K562 (cell line): ENCODE measurements at regions not wholly inside any gene's neighbourhood (a gene's known extent, or its start where the extent isn't known, plus 50 kb on each side); places are given as distances from the start of the nearest gene placed in this dataset.

Source experiments
- ATAC-seq: fragments of 200-7000 bp; cut with Tn5 transposase; 3 replicates; pipeline ENCODE4 v1.9.1; 2020; ENCODE audit warnings: moderate library complexity
- BruUV-seq: library from RNA; stranded (reverse); fragments of 400-500 nt; replicated peaks from 2 replicates; lab custom pipeline; 2021; lab: Mats Ljungman, UMichigan
- CTCF ChIA-PET: fragments of 300-600 bp; formaldehyde crosslinking; extraction: SDS; loops from one replicate; lab custom pipeline; 2021; ENCODE audit warnings: low intra/inter-chr PET ratio; lab: Yijun Ruan, JAX
- POLR2A ChIA-PET: fragments of 300-600, 350-650 bp; sonication (Branson Sonifier 250); formaldehyde crosslinking; extraction: SDS; loops from one replicate; lab custom pipeline; 2021; ENCODE audit warnings: antibody characterized with exemption, inconsistent platforms; lab: Yijun Ruan, JAX
- DNase-seq, 4 experiments: peaks; one replicate each; pipeline versions ENCODE4 v3.0.0 to v3.0.0-alpha.2; 2011 to 2018; ENCODE audit warnings: low spot score in 3 of 4, mixed read lengths in 3 of 4; ENCODE audit errors: extremely low read depth in 1 of 4
- FAIRE-seq: peaks from 2 replicates; lab custom pipeline; 2011; peaks lifted over from hg19 to GRCh38; lab: Jason Lieb, UNC
- H2AFZ ChIP-seq: 2 replicates; pipeline ENCODE4 v1.6.0; 2011; ENCODE audit warnings: low read depth, low read length, control low read depth, inconsistent platforms
- H3K27ac ChIP-seq: fragments of 200-600 bp; 3 replicates; pipeline ENCODE4 v1.8.0; 2011; ENCODE audit warnings: low read depth, mild to moderate bottlenecking, control low read depth, inconsistent platforms, low read length, moderate library complexity, mixed read lengths; ENCODE audit errors: extremely low read depth
- H3K27me3 ChIP-seq, 2 experiments: fragments of 300-600 bp in 1 of 2; 2 replicates in 1 of 2; 3 replicates in 1 of 2; pipeline versions ENCODE4 v1.6.0 to v1.8.0; 2011; ENCODE audit warnings: inconsistent platforms in 2 of 2, low read length in 2 of 2, mild to moderate bottlenecking in 1 of 2, mixed read lengths in 1 of 2, moderate library complexity in 1 of 2; ENCODE audit not compliant: control insufficient read depth in 2 of 2, insufficient read depth in 2 of 2
- H3K36me3 ChIP-seq: fragments of 300-600 bp; 3 replicates; pipeline ENCODE4 v1.8.0; 2011; ENCODE audit warnings: mild to moderate bottlenecking, low read length, inconsistent platforms; ENCODE audit not compliant: control insufficient read depth, insufficient read depth
- H3K4me1 ChIP-seq, 2 experiments: fragments of 200-600 bp in 1 of 2; replicated peaks in 1 of 2; 2 replicates in 1 of 2; 3 replicates in 1 of 2; pipeline versions ENCODE4 v1.5.1 to v1.8.0; 2011; ENCODE audit warnings: inconsistent platforms in 2 of 2, low read length in 2 of 2, mild to moderate bottlenecking in 1 of 2, mixed read lengths in 1 of 2, moderate library complexity in 1 of 2; ENCODE audit not compliant: control insufficient read depth in 2 of 2, insufficient read depth in 2 of 2
- H3K4me2 ChIP-seq: 2 replicates; pipeline ENCODE4 v1.6.1; 2011; ENCODE audit warnings: low read length, control low read depth, inconsistent platforms, mixed read lengths; ENCODE audit not compliant: insufficient read depth
- H3K4me3 ChIP-seq: fragments of 200-600 bp; sonication (generic), shearing (Covaris generic); 2 replicates; pipeline ENCODE4 v1.5.1; 2016; ENCODE audit warnings: control low read depth, inconsistent platforms
- H3K79me2 ChIP-seq: fragments of 200-600 bp; 3 replicates; pipeline ENCODE4 v1.8.0; 2011; ENCODE audit warnings: low read length, inconsistent platforms; ENCODE audit not compliant: control insufficient read depth, insufficient read depth
- H3K9ac ChIP-seq, 2 experiments: 2 replicates each; pipeline versions ENCODE4 v1.6.0 to v1.6.1; 2011; ENCODE audit warnings: low read depth in 2 of 2, low read length in 2 of 2, control low read depth in 1 of 2, inconsistent platforms in 1 of 2, mild to moderate bottlenecking in 1 of 2, mixed read lengths in 1 of 2; ENCODE audit not compliant: insufficient read depth in 1 of 2
- H3K9me1 ChIP-seq: one replicate; pipeline ENCODE4 v1.6.0; 2011; ENCODE audit warnings: inconsistent platforms, mild to moderate bottlenecking, low read length, moderate library complexity; ENCODE audit not compliant: control insufficient read depth, insufficient read depth
- H3K9me3 ChIP-seq: replicated peaks from 2 replicates; pipeline ENCODE4 v1.5.1; 2011; ENCODE audit warnings: low read depth, low read length, inconsistent platforms; ENCODE audit not compliant: control insufficient read depth, insufficient read depth
- H4K20me1 ChIP-seq: replicated peaks from 2 replicates; pipeline ENCODE4 v1.6.1; 2011; ENCODE audit warnings: low read length, inconsistent platforms, mixed read lengths; ENCODE audit not compliant: control insufficient read depth, insufficient read depth
- L3MBTL2 ChIP-seq: fragments of 450-650 bp; IDR thresholded peaks from 2 replicates; pipeline ENCODE4 v1.6.1; 2016; ENCODE audit warnings: mild to moderate bottlenecking, moderate library complexity
- ZNF778 ChIP-seq: fragments of 450-650 bp; formaldehyde crosslinking; IDR thresholded peaks from 2 replicates; pipeline ENCODE4 v1.4.0; 2020; ENCODE audit warnings: mild to moderate bottlenecking, moderate library complexity
- WGBS: fragments of 100-300 bp; shearing (Covaris generic); methylation state at CpG from one replicate; pipeline ENCODE4 v1.1.6; 2016; ENCODE audit warnings: low coverage, mixed read lengths; ENCODE audit not compliant: insufficient coverage; ENCODE audit errors: missing lambda C conversion rate; 5-methylcytosine and 5-hydroxymethylcytosine counted together
- in situ Hi-C: fragments of 300-500 bp; cut with MboI; formaldehyde crosslinking; loops from 4 replicates; pipeline ENCODE4 v1.15.0; 2018; ENCODE audit warnings: inconsistent platforms, mixed read lengths
- intact Hi-C: fragments of 100-400 bp; cut with micrococcal nuclease; formaldehyde crosslinking; loops from 2 replicates; pipeline ENCODE4 v1.14.2; 2022
- TF ChIP-seq, protein P1 (sequence below): fragments of 450-650 bp; IDR thresholded peaks from 2 replicates; pipeline ENCODE4 v1.6.1; 2016; ENCODE audit warnings: low read depth, mild to moderate bottlenecking, moderate library complexity

DNA sequence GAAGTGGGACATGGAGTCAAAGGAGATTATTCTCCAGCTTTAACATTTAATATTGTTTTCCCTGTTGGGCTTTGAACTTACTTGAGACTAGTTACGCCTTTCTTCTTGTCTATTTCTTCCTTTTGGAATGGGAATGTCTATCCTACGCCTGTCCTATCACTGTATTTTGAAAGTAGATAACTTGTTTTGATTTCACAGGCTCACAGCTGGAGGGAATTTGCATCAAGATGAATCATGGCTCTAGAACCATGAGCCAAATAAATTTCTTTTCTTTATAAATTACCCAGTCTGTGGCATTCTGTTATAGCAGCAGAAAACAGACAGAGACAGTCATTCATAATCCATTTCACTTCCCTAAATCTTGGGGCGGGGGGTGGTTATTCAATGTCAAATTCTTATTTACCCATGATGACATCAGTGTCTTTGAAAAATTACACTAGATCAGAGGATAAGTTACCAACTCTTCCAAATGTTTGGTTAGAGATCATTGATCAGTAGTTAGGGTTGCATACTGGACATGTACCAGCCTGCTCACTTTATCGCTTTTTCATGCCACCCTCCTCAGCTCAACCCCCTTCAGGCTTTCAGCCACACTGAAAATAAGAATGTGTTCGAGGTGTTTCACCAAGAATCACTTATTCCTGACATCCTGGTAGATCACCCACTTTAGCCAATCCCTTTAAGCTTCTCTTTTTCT, 419.6 kb upstream of the PIK3R1 start:
- no peak for DNase-seq
- intact Hi-C loops (no loop called here), in situ Hi-C loops (no loop called here)
- H3K9me3 ChIP-seq = no peaks in the 10 kb centered on the region
- CTCF ChIA-PET = no interaction called here
- H3K4me1 ChIP-seq = no peaks in the 10 kb centered on the region
- H3K4me3 ChIP-seq = no peak overlapping the region
- no peaks in the 10 kb centered on the region for H4K20me1 ChIP-seq
- BruUV-seq = no TSS peak
- no peak overlapping the region for H3K9ac ChIP-seq
- H3K79me2 ChIP-seq = no peaks in the 10 kb centered on the region
- H3K4me2 ChIP-seq = no peak overlapping the region
- TF ChIP-seq, protein P1, sequence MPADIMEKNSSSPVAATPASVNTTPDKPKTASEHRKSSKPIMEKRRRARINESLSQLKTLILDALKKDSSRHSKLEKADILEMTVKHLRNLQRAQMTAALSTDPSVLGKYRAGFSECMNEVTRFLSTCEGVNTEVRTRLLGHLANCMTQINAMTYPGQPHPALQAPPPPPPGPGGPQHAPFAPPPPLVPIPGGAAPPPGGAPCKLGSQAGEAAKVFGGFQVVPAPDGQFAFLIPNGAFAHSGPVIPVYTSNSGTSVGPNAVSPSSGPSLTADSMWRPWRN = no peak
- H3K27ac ChIP-seq = no peak overlapping the region
- 11% methylated on average over 5 of the region's 5 CpGs for WGBS
- ATAC-seq = no peak
- H3K27me3 ChIP-seq = no peaks in the 10 kb centered on the region
- no peak for FAIRE-seq
- POLR2A ChIA-PET = no interaction called here
- H3K36me3 ChIP-seq = no peaks in the 10 kb centered on the region
- H3K9me1 ChIP-seq = no peaks in the 10 kb centered on the region
- H2AFZ ChIP-seq = no peak overlapping the region

DNA sequence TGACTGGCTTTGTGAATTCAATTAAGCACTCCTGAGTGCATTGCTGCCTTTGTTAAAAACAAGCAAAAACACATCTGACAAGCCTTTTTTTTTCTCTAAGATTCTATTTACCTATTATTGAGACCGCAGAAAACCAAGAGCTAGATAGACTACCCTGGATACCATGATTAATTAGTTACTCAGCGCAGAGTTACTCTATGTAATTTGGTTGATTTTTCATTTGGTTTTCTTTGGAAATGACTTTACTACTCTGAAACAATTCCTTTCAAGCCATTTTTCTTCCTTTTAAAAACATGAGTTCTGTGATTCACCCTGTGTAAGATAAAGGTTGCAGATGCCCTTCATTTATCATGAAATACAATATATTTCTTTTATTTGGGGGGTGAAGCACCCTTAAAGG, 421.6 kb upstream of the PIK3R1 start:
- Histone ChIP-seq H3K4me1 (no peaks in the 10 kb centered on the region), H2AFZ (no peak overlapping the region), H3K9ac (no peak overlapping the region), H3K4me2 (no peak overlapping the region), H3K27ac (no peak overlapping the region), H3K27me3 (no peaks in the 10 kb centered on the region), H3K36me3 (no peaks in the 10 kb centered on the region), H3K4me3 (no peak overlapping the region), H4K20me1 (no peaks in the 10 kb centered on the region), H3K9me1 (no peaks in the 10 kb centered on the region), H3K9me3 (no peaks in the 10 kb centered on the region), H3K79me2 (no peaks in the 10 kb centered on the region)
- ChIA-PET CTCF (no interaction called here), POLR2A (no interaction called here)
- ATAC-seq = no peak
- TF ChIP-seq ZNF778 (CRISPR knock-in tag) (no peak), L3MBTL2 (no peak)
- no peak for FAIRE-seq
- no TSS peak for BruUV-seq
- DNase-seq = no peak
- WGBS = 27% methylated on average over 2 of the region's 2 CpGs
- in situ Hi-C loops (no loop called here), intact Hi-C loops (no loop called here)
